Heart right ventricle (tissue), 16 donors: ENCODE measurements at regions not wholly inside any gene's neighbourhood (a gene's known extent, or its start where the extent isn't known, plus 50 kb on each side); places are given as distances from the start of the nearest gene placed in this dataset.

Source experiments
- ATAC-seq, 8 donors: fragments of 200-7000 bp; cut with Tn5 transposase; one replicate each; pipeline ENCODE4 v1.9.1; 2020; ENCODE audit warnings: mild to moderate bottlenecking in 8 of 8, moderate library complexity in 8 of 8, moderate number of reproducible peaks in 1 of 8
- DNase-seq, 2 donors: peaks; one replicate each; pipeline ENCODE4 v3.0.0-alpha.2; 2020
- H3K27ac ChIP-seq, 10 donors: fragments of 200-600 bp; sonication (generic) in 2 of 10; one replicate each; pipeline versions ENCODE4 v1.5.0 to v1.8.0; 2020 to 2022; ENCODE audit warnings: mild to moderate bottlenecking in 3 of 10
- H3K27me3 ChIP-seq, 7 donors: fragments of 200-600 bp; one replicate each; pipeline ENCODE4 v1.8.0; 2021 to 2022; ENCODE audit warnings: mild to moderate bottlenecking in 2 of 7
- H3K36me3 ChIP-seq, 9 donors: fragments of 200-600 bp; sonication (generic) in 1 of 9; one replicate each; pipeline versions ENCODE4 v1.5.0 to v1.8.0; 2020 to 2022; ENCODE audit warnings: mild to moderate bottlenecking in 2 of 9
- H3K4me1 ChIP-seq, 9 donors: fragments of 200-600 bp; sonication (generic) in 1 of 9; one replicate each; pipeline versions ENCODE4 v1.5.0 to v1.8.0; 2020 to 2022; ENCODE audit warnings: mild to moderate bottlenecking in 4 of 9
- H3K4me3 ChIP-seq, 10 donors: fragments of 200-600 bp; sonication (generic) in 2 of 10; one replicate each; pipeline versions ENCODE4 v1.5.0 to v1.8.0; 2020 to 2022; ENCODE audit warnings: mild to moderate bottlenecking in 7 of 10, moderate library complexity in 2 of 10
- H3K9me3 ChIP-seq, 11 donors: fragments of 200-600 bp in 10 of 11; sonication (generic) in 2 of 11; one replicate each; pipeline versions ENCODE4 v1.5.0 to v1.8.0; 2013 to 2022; ENCODE audit warnings: mild to moderate bottlenecking in 2 of 11, control low read depth in 1 of 11, moderate library complexity in 1 of 11
- CTCF ChIP-seq, 9 donors: fragments of 200-600 bp; sonication (generic) in 2 of 9; IDR thresholded peaks; one replicate each; pipeline versions ENCODE4 v1.5.0 to v1.8.0; 2021 to 2022; ENCODE audit warnings: antibody characterized with exemption in 9 of 9, mild to moderate bottlenecking in 5 of 9, moderate library complexity in 1 of 9
- WGBS, 2 donors: extraction: QIAGEN DNeasy Blood & Tissue Kit; methylation state at CpG; one replicate each; pipeline ENCODE4 v1.1.7; 2013; ENCODE audit warnings: inconsistent platforms in 1 of 2; 5-methylcytosine and 5-hydroxymethylcytosine counted together
- intact Hi-C, 10 donors: fragments of 100-400 bp; cut with DNase I; formaldehyde crosslinking; loops; one replicate each; pipeline versions ENCODE4 v1.11.1 to v1.14.2; 2022
- donor health status: Arrhythmogenic right ventricular cardiomyopathy.
- donor health status: ischemic (EF 13 %, LVEDD 7.1; RV severe dilation, severe dysfunction).
- donor health status: healthy with polysubstance abuse.
- donor health status: DM: no; HTN: yes; CAD: no.
- donor health status: DM: no; HTN: no; CAD: no.
- donor health status: ischemic (EF 25% LVEDD 6.9; RV normal size, moderate dysfunction).
- donor health status: ischemic (EF 25% LVEDD 5.7; RV mildly dilated, moderate dysfunction).
- donor health status: healthy.
- donor health status: DM: yes; HTN: yes; CAD: no.
- donor health status: Ischemic cardiomyopathy.
- donor health status: ischemic (EF 35%, LVEDD 5.7; RV mildly dilated, moderate dysfunction).
- donor health status: nonischemic (EF 11% LVEDD 7.7; RV severe dilation, severe dysfunction).
- donor health status: DM: yes; HTN: yes; CAD: no.
- donor health status: PGD.
- donor health status: ischemic (EF 29% LVEDD 5.4; RV normal size, mild dysfunction).
- donor health status: nonischemic (EF 23%, LVEDD 6.1; RV moderate dilation, normal function).

GRCh38 chr17:13362341-13363122, 239.2 kb downstream of the HS3ST3A1 start:
- Histone ChIP-seq H3K36me3 (no peaks in the 10 kb centered on the region), H3K4me3 (peak overlapping the region in 3 of 10 donors; percentile 2 to 29 (median 15)), H3K27me3 (no peaks in the 10 kb centered on the region), H3K4me1 (no peaks in the 10 kb centered on the region), H3K27ac (peak overlapping the region in 1 of 10 donors; percentile 22), H3K9me3 (no peaks in the 10 kb centered on the region)
- no peak for TF ChIP-seq CTCF (IDR thresholded peaks at IDR 0.05)
- intact Hi-C loops, result no loop called here
- DNase-seq (no peak), ATAC-seq (peak in 4 of 8 donors; percentile 37 to 62 (median 48))
- WGBS, 2 donors, result 62 to 67% methylated on average over 9 of the region's 9 CpGs

GRCh38 chr17:13359774-13360173, 242.0 kb downstream of the HS3ST3A1 start:
- no peaks in the 10 kb centered on the region for H3K27me3 ChIP-seq
- no peaks in the 10 kb centered on the region for H3K36me3 ChIP-seq
- peaks cover 0 to 4% (median 0%) of the 10 kb centered on the region in 11 donors for H3K9me3 ChIP-seq
- no peak for TF ChIP-seq CTCF (IDR thresholded peaks at IDR 0.05)
- WGBS, 2 donors, result 44 to 55% methylated on average over 5 of the region's 5 CpGs
- H3K4me3 ChIP-seq, result no peak overlapping the region
- H3K4me1 ChIP-seq, result no peaks in the 10 kb centered on the region
- no peak overlapping the region for H3K27ac ChIP-seq
- intact Hi-C loops, result loop anchor here in 2 of 10 donors (10.0 kb wide), 1 partner anchor 55 kb away; no protein-coding TSS in a partner anchor
- ATAC-seq, result no peak
- DNase-seq, result no peak

GRCh38 chr17:13355054-13355453, 246.7 kb downstream of the HS3ST3A1 start:
- H3K27me3 ChIP-seq, result no peaks in the 10 kb centered on the region
- 25 to 30% methylated on average over 1 of the region's 1 CpG for WGBS, 2 donors
- no peak for DNase-seq
- no peak overlapping the region for H3K27ac ChIP-seq
- peaks cover 0 to 4% (median 0%) of the 10 kb centered on the region in 11 donors for H3K9me3 ChIP-seq
- peak in 5 of 8 donors; percentile 38 to 86 (median 67) for ATAC-seq
- no peak for TF ChIP-seq CTCF (IDR thresholded peaks at IDR 0.05)
- intact Hi-C loops, result loop anchor here in 2 of 10 donors (10.0 kb wide), 1 partner anchor 60 kb away; no protein-coding TSS in a partner anchor
- peaks cover 0 to 11% (median 0%) of the 10 kb centered on the region in 9 donors for H3K4me1 ChIP-seq
- no peaks in the 10 kb centered on the region for H3K36me3 ChIP-seq
- no peak overlapping the region for H3K4me3 ChIP-seq

- TF ChIP-seq CTCF (IDR thresholded peaks at IDR 0.05), result no peak
- peaks cover 0 to 11% (median 0%) of the 10 kb centered on the region in 9 donors for H3K4me1 ChIP-seq
- peak overlapping the region in 4 of 10 donors; percentile 2 to 52 (median 7) for H3K27ac ChIP-seq
- H3K9me3 ChIP-seq, result peaks cover 0 to 4% (median 0%) of the 10 kb centered on the region in 11 donors
- intact Hi-C loops, result loop anchor here in 2 of 10 donors (5.0 to 10.0 kb wide), 2 partner anchors 61 to 229 kb away; no protein-coding TSS in a partner anchor
- H3K4me3 ChIP-seq, result no peak overlapping the region
- no peaks in the 10 kb centered on the region for H3K27me3 ChIP-seq
- ATAC-seq, result peak; percentile 42 to 85 (median 76)
- WGBS, 2 donors, result 19 to 27% methylated on average over 5 of the region's 5 CpGs
- peak; percentile 24 to 52 for DNase-seq
- H3K36me3 ChIP-seq, result no peaks in the 10 kb centered on the region
Measured at GRCh38 chr17:13353590-13353989, 248.1 kb downstream of the HS3ST3A1 start.
